Karpas-422 (cell line): ENCODE measurements at regions not wholly inside any gene's neighbourhood (a gene's known extent, or its start where the extent isn't known, plus 50 kb on each side); places are given as distances from the start of the nearest gene placed in this dataset.
A peak's percentile ranks its signal among the peaks of the same experiment; 100 is the strongest.

ENCODE experiments used
- DNase-seq: peaks from one replicate; pipeline ENCODE4 v3.0.0-alpha.2; 2015
- H2AFZ ChIP-seq: fragments of 200-600 bp; sonication (generic); 2 replicates; pipeline ENCODE4 v1.6.1; 2014; ENCODE audit warnings: antibody characterized with exemption, low read length, mixed read lengths
- H3K27ac ChIP-seq: fragments of 200-600 bp; sonication (generic); 2 replicates; pipeline ENCODE4 v1.5.1; 2014; ENCODE audit warnings: mild to moderate bottlenecking, low read length, moderate library complexity
- H3K27me3 ChIP-seq: fragments of 200-600 bp; sonication (generic); 2 replicates; pipeline ENCODE4 v1.6.1; 2014; ENCODE audit warnings: low read length, mixed read lengths
- H3K36me3 ChIP-seq: fragments of 200-600 bp; sonication (generic); 2 replicates; pipeline ENCODE4 v1.6.1; 2014; ENCODE audit warnings: low read length, mixed read lengths; ENCODE audit not compliant: insufficient read depth
- H3K4me1 ChIP-seq: fragments of 200-600 bp; sonication (generic); 2 replicates; pipeline ENCODE4 v1.6.1; 2014; ENCODE audit warnings: mild to moderate bottlenecking, low read length, mixed read lengths
- H3K4me2 ChIP-seq: fragments of 200-600 bp; sonication (generic); 2 replicates; pipeline ENCODE4 v1.6.1; 2014; ENCODE audit warnings: low read length, low read depth, mild to moderate bottlenecking; ENCODE audit not compliant: poor library complexity, severe bottlenecking
- H3K4me3 ChIP-seq: fragments of 200-600 bp; sonication (generic); 2 replicates; pipeline ENCODE4 v1.5.1; 2014; ENCODE audit warnings: mild to moderate bottlenecking, antibody characterized with exemption, low read length, mixed read lengths
- H3K79me2 ChIP-seq: fragments of 200-600 bp; sonication (generic); 2 replicates; pipeline ENCODE4 v1.6.1; 2014; ENCODE audit warnings: mild to moderate bottlenecking, low read length, mixed read lengths
- H3K9ac ChIP-seq: fragments of 200-600 bp; sonication (generic); 2 replicates; pipeline ENCODE4 v1.6.0; 2014; ENCODE audit warnings: low read length
- H3K9me2 ChIP-seq: fragments of 200-600 bp; sonication (generic), shearing (Covaris generic); replicated peaks from 2 replicates; pipeline ENCODE4 v1.6.0; 2014; ENCODE audit warnings: mild to moderate bottlenecking, low read length, moderate library complexity; ENCODE audit not compliant: insufficient read depth
- H3K9me3 ChIP-seq: fragments of 300-700, 200-600 bp; sonication (generic); 2 replicates; pipeline ENCODE4 v1.6.1; 2014; ENCODE audit warnings: low read length, mixed read lengths
- H4K20me1 ChIP-seq: fragments of 200-600 bp; sonication (generic); 2 replicates; pipeline ENCODE4 v1.6.1; 2014; ENCODE audit warnings: mild to moderate bottlenecking, antibody characterized with exemption, low read length, low read depth; ENCODE audit not compliant: insufficient read depth

- H3K4me3 ChIP-seq: no peak overlapping the region
- H3K36me3 ChIP-seq: no peaks in the 10 kb centered on the region
- peaks cover 5% of the 10 kb centered on the region; the same call in 1 of the 2 replicates for H3K4me1 ChIP-seq
- H2AFZ ChIP-seq: no peak overlapping the region
- no peak overlapping the region for H3K27ac ChIP-seq
- no peaks in the 10 kb centered on the region for H3K79me2 ChIP-seq
- peaks cover 8% of the 10 kb centered on the region for H3K9me3 ChIP-seq
- DNase-seq: no peak
- H3K4me2 ChIP-seq: no peak overlapping the region
- no peaks in the 10 kb centered on the region for H3K9me2 ChIP-seq
- H3K27me3 ChIP-seq: no peaks in the 10 kb centered on the region
- H4K20me1 ChIP-seq: no peaks in the 10 kb centered on the region
- no peak overlapping the region for H3K9ac ChIP-seq
These were observed 460.0 kb downstream of the COG6 start for GRCh38 chr13:40115426-40115825.

DNA sequence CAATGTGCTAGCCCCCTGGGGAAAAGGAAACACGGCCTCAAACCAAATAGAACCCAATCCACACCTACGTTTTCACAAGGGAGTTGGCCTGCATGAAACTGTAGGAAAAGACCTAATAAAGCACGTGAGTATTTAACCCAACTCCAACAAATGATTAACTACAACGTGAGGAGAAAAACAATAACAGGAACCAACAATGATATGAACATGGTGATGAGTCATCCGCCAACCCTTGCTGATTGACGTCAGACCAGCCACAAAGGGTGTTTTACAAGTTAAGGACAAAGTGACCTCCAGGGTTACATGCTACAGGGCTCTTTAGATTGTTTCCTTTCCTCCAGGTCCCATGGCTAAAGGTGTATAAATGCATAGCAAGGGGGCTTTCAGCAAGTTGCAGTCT is 460.5 kb downstream of the COG6 start:
- Histone ChIP-seq H3K79me2 (no peaks in the 10 kb centered on the region), H3K27me3 (no peaks in the 10 kb centered on the region), H3K4me3 (no peak overlapping the region), H2AFZ (no peak overlapping the region), H4K20me1 (no peaks in the 10 kb centered on the region), H3K36me3 (no peaks in the 10 kb centered on the region), H3K4me1 (peaks cover 10% of the 10 kb centered on the region), H3K9ac (no peak overlapping the region), H3K9me3 (peaks cover 8% of the 10 kb centered on the region), H3K9me2 (no peaks in the 10 kb centered on the region), H3K27ac (no peak overlapping the region), H3K4me2 (no peak overlapping the region)
- DNase-seq: no peak

GRCh38 chr13:40118337-40118736 is 462.9 kb downstream of the COG6 start:
- no peaks in the 10 kb centered on the region for H3K79me2 ChIP-seq
- H3K27me3 ChIP-seq: no peaks in the 10 kb centered on the region
- H3K36me3 ChIP-seq: no peaks in the 10 kb centered on the region
- no peak for DNase-seq
- H3K27ac ChIP-seq: no peak overlapping the region
- H3K9me3 ChIP-seq: peaks cover 8% of the 10 kb centered on the region
- no peak overlapping the region for H3K4me3 ChIP-seq
- no peak overlapping the region for H3K4me2 ChIP-seq
- H3K4me1 ChIP-seq: peaks cover 30% of the 10 kb centered on the region
- no peak overlapping the region for H3K9ac ChIP-seq
- no peaks in the 10 kb centered on the region for H4K20me1 ChIP-seq
- no peak overlapping the region for H2AFZ ChIP-seq
- no peaks in the 10 kb centered on the region for H3K9me2 ChIP-seq

DNA sequence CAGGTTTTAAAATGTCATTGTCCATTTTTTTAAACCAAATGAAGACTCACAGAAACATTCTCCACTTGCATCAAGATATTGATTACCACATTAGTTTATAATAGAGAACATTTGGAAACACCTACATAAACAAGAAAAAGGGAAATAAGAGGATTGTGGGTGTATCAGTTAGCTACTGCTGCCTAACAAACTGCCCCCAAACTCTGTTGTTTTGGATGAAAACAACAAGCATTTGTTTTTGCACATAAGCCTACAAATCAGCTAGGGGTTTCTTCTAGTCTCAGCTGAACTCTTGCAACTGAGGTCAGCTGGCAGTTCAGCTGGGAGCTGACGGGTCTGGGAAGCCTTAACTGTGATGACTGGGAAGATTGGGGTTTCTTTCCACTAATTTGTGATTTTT is 464.4 kb downstream of the COG6 start:
- Histone ChIP-seq H3K4me3 (no peak overlapping the region), H3K9ac (no peak overlapping the region), H3K36me3 (no peaks in the 10 kb centered on the region), H3K9me3 (peaks cover 8% of the 10 kb centered on the region), H3K9me2 (no peaks in the 10 kb centered on the region), H2AFZ (no peak overlapping the region), H3K4me1 (peaks cover 45% of the 10 kb centered on the region), H3K27me3 (no peaks in the 10 kb centered on the region), H3K79me2 (no peaks in the 10 kb centered on the region), H4K20me1 (no peaks in the 10 kb centered on the region), H3K27ac (no peak overlapping the region), H3K4me2 (no peak overlapping the region)
- no peak for DNase-seq

- H3K27me3 ChIP-seq: no peaks in the 10 kb centered on the region
- H3K9me3 ChIP-seq: peaks cover 8% of the 10 kb centered on the region
These were observed 464.8 kb downstream of the COG6 start for GRCh38 chr13:40120288-40120687.

GRCh38 chr13:40120781-40121180 is 465.3 kb downstream of the COG6 start:
- H3K27ac ChIP-seq: no peak overlapping the region
- peak overlapping the region; percentile 15 for H3K4me2 ChIP-seq
- H3K9me3 ChIP-seq: peaks cover 8% of the 10 kb centered on the region
- H3K9me2 ChIP-seq: no peaks in the 10 kb centered on the region
- no peak overlapping the region for H3K4me3 ChIP-seq
- no peak overlapping the region for H2AFZ ChIP-seq
- H3K4me1 ChIP-seq: peaks cover 54% of the 10 kb centered on the region
- no peak overlapping the region for H3K9ac ChIP-seq
- no peaks in the 10 kb centered on the region for H3K27me3 ChIP-seq
- no peaks in the 10 kb centered on the region for H3K79me2 ChIP-seq
- H3K36me3 ChIP-seq: no peaks in the 10 kb centered on the region
- DNase-seq: no peak
- no peaks in the 10 kb centered on the region for H4K20me1 ChIP-seq

More at GRCh38 chr13:40120288-40120687, 464.8 kb downstream of the COG6 start:
- Histone ChIP-seq H3K9ac (no peak overlapping the region), H4K20me1 (no peaks in the 10 kb centered on the region), H3K4me1 (peaks cover 49% of the 10 kb centered on the region), H3K4me2 (no peak overlapping the region), H3K27ac (no peak overlapping the region), H3K36me3 (no peaks in the 10 kb centered on the region), H3K79me2 (no peaks in the 10 kb centered on the region), H2AFZ (no peak overlapping the region), H3K9me2 (no peaks in the 10 kb centered on the region), H3K4me3 (no peak overlapping the region)
- DNase-seq: no peak

GRCh38 chr13:40121722-40122121 is 466.3 kb downstream of the COG6 start:
- Histone ChIP-seq H4K20me1 (no peaks in the 10 kb centered on the region), H2AFZ (no peak overlapping the region), H3K9me2 (no peaks in the 10 kb centered on the region), H3K27ac (no peak overlapping the region), H3K4me3 (no peak overlapping the region), H3K4me1 (peaks cover 62% of the 10 kb centered on the region), H3K4me2 (no peak overlapping the region), H3K79me2 (no peaks in the 10 kb centered on the region), H3K27me3 (no peaks in the 10 kb centered on the region), H3K9me3 (peaks cover 8% of the 10 kb centered on the region), H3K36me3 (no peaks in the 10 kb centered on the region), H3K9ac (no peak overlapping the region)
- no peak for DNase-seq

DNA sequence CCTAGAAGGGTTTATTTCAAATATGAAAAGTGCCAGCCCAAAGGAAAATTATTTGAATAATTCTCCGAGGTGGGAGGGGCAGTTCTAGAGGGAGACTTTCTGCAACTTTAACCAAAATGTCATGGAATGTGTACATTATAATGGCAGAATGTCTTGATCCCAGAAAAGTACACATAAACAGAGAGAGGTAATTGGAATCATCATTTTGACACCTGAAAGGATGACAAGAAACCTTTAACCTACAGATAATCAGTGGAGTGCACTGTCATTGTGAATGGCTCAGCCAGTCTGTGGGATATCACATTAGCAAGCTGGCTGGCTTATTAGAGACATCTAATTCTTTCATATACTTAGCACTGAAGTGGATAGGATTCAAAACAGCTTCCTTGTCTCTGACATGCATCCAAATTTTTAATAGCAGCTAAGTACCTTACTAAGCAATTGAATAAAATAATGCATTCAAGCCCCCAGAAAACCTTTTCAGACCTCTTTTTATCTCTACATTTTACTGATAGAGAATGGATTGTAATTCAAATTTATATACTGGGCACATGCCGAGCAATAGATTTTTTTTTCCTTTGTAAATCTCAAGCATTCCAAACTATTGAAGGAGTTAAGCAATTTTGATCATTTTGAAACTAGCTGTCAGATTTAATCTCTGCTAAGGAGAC is 468.6 kb downstream of the COG6 start:
- no peak overlapping the region for H3K4me3 ChIP-seq
- H3K9ac ChIP-seq: no peak overlapping the region
- no peak overlapping the region for H3K4me2 ChIP-seq
- H3K27ac ChIP-seq: no peak overlapping the region
- peaks cover 84% of the 10 kb centered on the region for H3K4me1 ChIP-seq
- H3K9me2 ChIP-seq: no peaks in the 10 kb centered on the region
- no peaks in the 10 kb centered on the region for H3K79me2 ChIP-seq
- H3K9me3 ChIP-seq: peaks cover 8% of the 10 kb centered on the region
- no peak for DNase-seq
- no peaks in the 10 kb centered on the region for H3K36me3 ChIP-seq
- H3K27me3 ChIP-seq: no peaks in the 10 kb centered on the region
- no peaks in the 10 kb centered on the region for H4K20me1 ChIP-seq
- no peak overlapping the region for H2AFZ ChIP-seq
